Dermis microvascular lymphatic vessel endothelial cell (primary cell): ENCODE measurements at regions not wholly inside any gene's neighbourhood (a gene's known extent, or its start where the extent isn't known, plus 50 kb on each side); places are given as distances from the start of the nearest gene placed in this dataset.

Experiments used
- DNase-seq, 2 donors: peaks; one replicate each; pipeline versions ENCODE4 v3.0.0 to v3.0.0-alpha.2; 2010; ENCODE audit warnings: low read depth in 2 of 2

- DNase-seq, result no peak
These were observed 52.3 kb upstream of the CD180 start for GRCh38 chr5:67248703-67249589.

GRCh38 chr5:67246546-67247268, 50.1 kb upstream of the CD180 start:
- no peak for DNase-seq
